NOMO-1 treated with dmso at 0.1 percent for 144 hours (cell line): ENCODE measurements at regions not wholly inside any gene's neighbourhood (a gene's known extent, or its start where the extent isn't known, plus 50 kb on each side); places are given as distances from the start of the nearest gene placed in this dataset.
"Not testable (repeated sequence)": the region's sequence is repeated elsewhere in the genome, so short reads cannot be mapped to it uniquely, and the experiment has no call there.

ENCODE experiments used
- DNase-seq: peaks from one replicate; lab custom pipeline; 2025; ENCODE audit not compliant: unreplicated experiment; lab: John Stamatoyannopoulos, UW

GRCh38 chr11:82225502-82225901 is 508.2 kb downstream of the FAM181B start:
- no peak for DNase-seq

- no peak for DNase-seq
These were observed 516.6 kb downstream of the FAM181B start for GRCh38 chr11:82216927-82217570.

- DNase-seq = no peak
These were observed 523.7 kb downstream of the FAM181B start for GRCh38 chr11:82210011-82210410.

GRCh38 chr11:82195283-82195682 is 538.4 kb downstream of the FAM181B start:
- no peak for DNase-seq

GRCh38 chr11:82194521-82194920 is 539.1 kb downstream of the FAM181B start:
- DNase-seq = no peak

GRCh38 chr11:82191695-82192094 is 542.0 kb downstream of the FAM181B start:
- no peak for DNase-seq

GRCh38 chr11:82185925-82186324 is 547.7 kb downstream of the FAM181B start:
- no peak for DNase-seq

GRCh38 chr11:82184966-82185365 is 548.7 kb downstream of the FAM181B start:
- no peak for DNase-seq

GRCh38 chr11:82183346-82183745 is 550.3 kb downstream of the FAM181B start:
- DNase-seq = no peak

- DNase-seq = not testable (repeated sequence)
These were observed 551.0 kb downstream of the FAM181B start for GRCh38 chr11:82182697-82183096.

GRCh38 chr11:82181796-82182195 is 551.9 kb downstream of the FAM181B start:
- not testable (repeated sequence) for DNase-seq

GRCh38 chr11:82176945-82177344 is 556.7 kb downstream of the FAM181B start:
- no peak for DNase-seq

GRCh38 chr11:82176365-82176764 is 557.3 kb downstream of the FAM181B start:
- no peak for DNase-seq

GRCh38 chr11:82174610-82175009 is 559.1 kb downstream of the FAM181B start:
- no peak for DNase-seq

GRCh38 chr11:82146789-82147188 is 586.9 kb downstream of the FAM181B start:
- DNase-seq = no peak

GRCh38 chr11:82118946-82119345 is 614.7 kb downstream of the FAM181B start:
- DNase-seq = no peak

- DNase-seq = no peak
These were observed 616.3 kb downstream of the FAM181B start for GRCh38 chr11:82117362-82117761.

GRCh38 chr11:82105331-82105998 is 628.2 kb downstream of the FAM181B start:
- DNase-seq = no peak

GRCh38 chr11:82092904-82093303 is 640.8 kb downstream of the FAM181B start:
- no peak for DNase-seq

GRCh38 chr11:82089426-82089825 is 644.2 kb downstream of the FAM181B start:
- DNase-seq = no peak

GRCh38 chr11:82085493-82085892 is 648.2 kb downstream of the FAM181B start:
- no peak for DNase-seq

GRCh38 chr11:82082976-82083375 is 650.7 kb downstream of the FAM181B start:
- no peak for DNase-seq

GRCh38 chr11:82080160-82080559 is 653.5 kb downstream of the FAM181B start:
- no peak for DNase-seq
